Astrocyte (in vitro differentiated cells and primary cell): ENCODE measurements at regions not wholly inside any gene's neighbourhood (a gene's known extent, or its start where the extent isn't known, plus 50 kb on each side); places are given as distances from the start of the nearest gene placed in this dataset.
A peak's percentile ranks its signal among the peaks of the same experiment; 100 is the strongest.

Source experiments
- DNase-seq: peaks from one replicate; pipeline ENCODE4 v3.0.0-alpha.2; 2010; ENCODE audit warnings: low read depth
- FAIRE-seq: peaks from 2 replicates; lab custom pipeline; 2011; peaks lifted over from hg19 to GRCh38; lab: Jason Lieb, UNC
- H2AFZ ChIP-seq: 2 replicates; pipeline ENCODE4 v1.6.0; 2012; ENCODE audit warnings: low read depth, low read length, inconsistent platforms
- H3K27ac ChIP-seq: 2 replicates; pipeline ENCODE4 v1.5.1; 2011; ENCODE audit warnings: low read depth, low read length, inconsistent platforms
- H3K27me3 ChIP-seq: 2 replicates; pipeline ENCODE4 v1.6.0; 2011; ENCODE audit warnings: low read length, inconsistent platforms; ENCODE audit not compliant: insufficient read depth
- H3K36me3 ChIP-seq: 2 replicates; pipeline ENCODE4 v1.5.1; 2011; ENCODE audit warnings: low read length, inconsistent platforms; ENCODE audit not compliant: insufficient read depth
- H3K4me1 ChIP-seq: 2 replicates; pipeline ENCODE4 v1.5.1; 2011; ENCODE audit warnings: low read length, inconsistent platforms; ENCODE audit not compliant: insufficient read depth
- H3K4me2 ChIP-seq: 2 replicates; pipeline ENCODE4 v1.6.0; 2012; ENCODE audit warnings: low read length, inconsistent platforms
- H3K4me3 ChIP-seq: 2 replicates; pipeline ENCODE4 v1.5.1; 2011; ENCODE audit warnings: low read depth, mild to moderate bottlenecking, low read length, inconsistent platforms; ENCODE audit not compliant: insufficient read depth
- H3K79me2 ChIP-seq: 2 replicates; pipeline ENCODE4 v1.6.0; 2012; ENCODE audit warnings: mild to moderate bottlenecking, low read length, inconsistent platforms; ENCODE audit not compliant: insufficient read depth
- H3K9ac ChIP-seq: 2 replicates; pipeline ENCODE4 v1.6.0; 2012; ENCODE audit warnings: mild to moderate bottlenecking, low read length, inconsistent platforms
- H3K9me3 ChIP-seq: 2 replicates; pipeline ENCODE4 v1.5.1; 2012; ENCODE audit warnings: low read depth, mild to moderate bottlenecking, low read length, inconsistent platforms; ENCODE audit not compliant: insufficient read depth
- H4K20me1 ChIP-seq: 2 replicates; pipeline ENCODE4 v1.6.0; 2012; ENCODE audit warnings: low read length, inconsistent platforms; ENCODE audit not compliant: insufficient read depth
- H3K27ac Mint-ChIP-seq: one replicate; pipeline ENCODE4 v1.8.0; 2021; ENCODE audit warnings: mild to moderate bottlenecking, mixed read lengths; ENCODE audit not compliant: unreplicated experiment
- H3K27me3 Mint-ChIP-seq: one replicate; pipeline ENCODE4 v1.8.0; 2021; ENCODE audit warnings: low read depth, mixed read lengths; ENCODE audit not compliant: unreplicated experiment
- H3K36me3 Mint-ChIP-seq: one replicate; pipeline ENCODE4 v1.8.0; 2021; ENCODE audit warnings: low read depth, mixed read lengths; ENCODE audit not compliant: unreplicated experiment
- H3K4me1 Mint-ChIP-seq: one replicate; pipeline ENCODE4 v1.8.0; 2021; ENCODE audit warnings: low read depth, mixed read lengths; ENCODE audit not compliant: unreplicated experiment
- H3K4me3 Mint-ChIP-seq: one replicate; pipeline ENCODE4 v1.8.0; 2021; ENCODE audit warnings: mild to moderate bottlenecking, moderate library complexity, mixed read lengths; ENCODE audit not compliant: unreplicated experiment
- H3K9me3 Mint-ChIP-seq: one replicate; pipeline ENCODE4 v1.8.0; 2021; ENCODE audit warnings: mild to moderate bottlenecking, mixed read lengths; ENCODE audit not compliant: unreplicated experiment
- CTCF ChIP-seq: IDR thresholded peaks from 2 replicates; pipeline ENCODE4 v1.5.1; 2011; ENCODE audit warnings: low read depth, mild to moderate bottlenecking, inconsistent platforms, low read length, moderate library complexity; ENCODE audit not compliant: insufficient read depth
- EZH2 ChIP-seq: IDR thresholded peaks from 2 replicates; pipeline ENCODE4 v1.6.1; 2012; ENCODE audit warnings: mild to moderate bottlenecking, low read length, inconsistent platforms; ENCODE audit not compliant: insufficient read depth

DNA sequence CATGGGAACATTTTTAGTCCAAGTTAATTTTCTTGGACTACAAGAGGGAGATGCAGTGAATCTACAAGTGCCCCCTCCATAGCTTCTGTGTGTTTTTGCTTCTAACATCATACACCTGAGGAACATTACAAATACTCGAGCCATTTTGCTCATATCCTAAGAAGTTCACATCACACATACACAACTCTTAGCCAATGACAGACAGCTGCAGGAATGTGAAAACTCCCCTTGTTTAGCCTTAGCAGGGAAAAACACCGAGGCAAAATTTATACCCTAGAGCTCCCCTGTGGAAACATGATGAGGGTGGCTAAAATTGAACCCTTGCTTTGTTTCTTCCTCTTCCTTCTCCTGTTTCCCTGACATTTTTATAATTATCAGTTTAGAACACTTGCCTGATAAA is 928.3 kb upstream of the NRXN1 start:
- H3K36me3 Mint-ChIP-seq = no peaks in the 10 kb centered on the region
- H3K27ac Mint-ChIP-seq = no peak overlapping the region
- no peak overlapping the region for H3K4me2 ChIP-seq
- H3K27ac ChIP-seq = peak overlapping the region; percentile 24
- no peak for DNase-seq
- no peaks in the 10 kb centered on the region for H3K79me2 ChIP-seq
- H3K9me3 Mint-ChIP-seq = no peaks in the 10 kb centered on the region
- H3K9ac ChIP-seq = no peak overlapping the region
- H3K4me1 ChIP-seq = peaks cover 4% of the 10 kb centered on the region
- H3K4me3 Mint-ChIP-seq = no peak overlapping the region
- H3K4me1 Mint-ChIP-seq = no peaks in the 10 kb centered on the region
- H3K27me3 Mint-ChIP-seq = no peaks in the 10 kb centered on the region
- no peaks in the 10 kb centered on the region for H4K20me1 ChIP-seq
- no peak overlapping the region for H3K4me3 ChIP-seq
- TF ChIP-seq CTCF (no peak), EZH2 (no peak)
- FAIRE-seq = no peak
- H2AFZ ChIP-seq = no peak overlapping the region
- no peaks in the 10 kb centered on the region for H3K9me3 ChIP-seq
- H3K27me3 ChIP-seq = no peaks in the 10 kb centered on the region
- no peaks in the 10 kb centered on the region for H3K36me3 ChIP-seq

DNA sequence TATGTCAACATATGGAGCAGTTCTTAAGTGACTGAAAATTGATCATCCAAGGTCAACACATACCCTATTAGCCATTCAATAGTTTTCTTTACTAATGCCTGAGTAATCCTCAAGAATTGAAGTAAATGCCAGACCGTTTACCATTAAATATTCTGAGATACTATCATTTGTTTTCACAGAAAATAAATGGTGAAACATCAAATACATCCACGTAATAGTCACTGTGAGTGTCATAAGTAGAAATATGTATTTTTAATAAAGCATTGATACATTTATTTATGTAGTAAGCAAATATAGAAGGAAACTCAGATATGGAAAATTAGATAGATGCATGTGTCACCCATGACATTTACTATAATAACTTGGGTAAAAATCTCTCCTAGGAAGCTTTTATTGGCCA is 927.8 kb upstream of the NRXN1 start:
- TF ChIP-seq EZH2 (no peak), CTCF (no peak)
- no peaks in the 10 kb centered on the region for H3K27me3 ChIP-seq
- no peak overlapping the region for H3K4me3 Mint-ChIP-seq
- H3K27ac Mint-ChIP-seq = no peak overlapping the region
- no peaks in the 10 kb centered on the region for H3K9me3 ChIP-seq
- H3K4me1 Mint-ChIP-seq = no peaks in the 10 kb centered on the region
- H3K36me3 ChIP-seq = no peaks in the 10 kb centered on the region
- no peak overlapping the region for H3K4me3 ChIP-seq
- H3K27ac ChIP-seq = peak overlapping the region; percentile 24
- no peaks in the 10 kb centered on the region for H3K9me3 Mint-ChIP-seq
- no peaks in the 10 kb centered on the region for H4K20me1 ChIP-seq
- no peaks in the 10 kb centered on the region for H3K36me3 Mint-ChIP-seq
- no peaks in the 10 kb centered on the region for H3K79me2 ChIP-seq
- H3K9ac ChIP-seq = no peak overlapping the region
- H3K4me1 ChIP-seq = peaks cover 4% of the 10 kb centered on the region
- FAIRE-seq = no peak
- DNase-seq = no peak
- H3K4me2 ChIP-seq = no peak overlapping the region
- H2AFZ ChIP-seq = no peak overlapping the region
- no peaks in the 10 kb centered on the region for H3K27me3 Mint-ChIP-seq

DNA sequence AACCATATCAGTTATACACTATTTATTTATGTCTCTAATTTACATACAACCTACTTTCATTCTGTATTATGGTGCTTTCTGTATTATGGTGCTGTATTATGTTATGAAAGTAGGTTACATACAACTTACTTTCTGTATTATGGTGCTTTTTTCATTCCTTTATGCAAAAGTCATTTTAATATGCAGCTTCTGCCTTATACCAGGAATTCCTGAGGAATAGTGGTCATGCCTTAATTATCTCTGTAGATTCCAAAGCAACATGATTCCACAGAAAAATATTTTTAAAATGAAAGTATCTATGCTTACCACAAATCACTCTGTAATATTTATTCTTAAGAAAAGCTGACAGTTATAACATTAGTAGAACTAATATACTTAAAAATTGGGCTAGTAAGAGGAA is 922.0 kb upstream of the NRXN1 start:
- Histone ChIP-seq H3K4me3 (no peak overlapping the region), H3K36me3 (no peaks in the 10 kb centered on the region), H3K27me3 (no peaks in the 10 kb centered on the region), H3K27ac (peak overlapping the region; percentile 69), H3K9me3 (peaks cover 11% of the 10 kb centered on the region), H3K9ac (no peak overlapping the region), H4K20me1 (no peaks in the 10 kb centered on the region), H3K79me2 (no peaks in the 10 kb centered on the region), H2AFZ (no peak overlapping the region), H3K4me2 (peak overlapping the region; percentile 17), H3K4me1 (no peaks in the 10 kb centered on the region)
- H3K4me3 Mint-ChIP-seq = no peak overlapping the region
- H3K9me3 Mint-ChIP-seq = peaks cover 11% of the 10 kb centered on the region
- no peak overlapping the region for H3K27ac Mint-ChIP-seq
- no peaks in the 10 kb centered on the region for H3K27me3 Mint-ChIP-seq
- TF ChIP-seq EZH2 (no peak), CTCF (no peak)
- no peaks in the 10 kb centered on the region for H3K36me3 Mint-ChIP-seq
- FAIRE-seq (no peak), DNase-seq (peak; percentile 64)
- no peaks in the 10 kb centered on the region for H3K4me1 Mint-ChIP-seq
